ENCODE measurements at regions not wholly inside any gene's neighbourhood (a gene's known extent, or its start where the extent isn't known, plus 50 kb on each side); places are given as distances from the start of the nearest gene placed in this dataset.

DNA sequence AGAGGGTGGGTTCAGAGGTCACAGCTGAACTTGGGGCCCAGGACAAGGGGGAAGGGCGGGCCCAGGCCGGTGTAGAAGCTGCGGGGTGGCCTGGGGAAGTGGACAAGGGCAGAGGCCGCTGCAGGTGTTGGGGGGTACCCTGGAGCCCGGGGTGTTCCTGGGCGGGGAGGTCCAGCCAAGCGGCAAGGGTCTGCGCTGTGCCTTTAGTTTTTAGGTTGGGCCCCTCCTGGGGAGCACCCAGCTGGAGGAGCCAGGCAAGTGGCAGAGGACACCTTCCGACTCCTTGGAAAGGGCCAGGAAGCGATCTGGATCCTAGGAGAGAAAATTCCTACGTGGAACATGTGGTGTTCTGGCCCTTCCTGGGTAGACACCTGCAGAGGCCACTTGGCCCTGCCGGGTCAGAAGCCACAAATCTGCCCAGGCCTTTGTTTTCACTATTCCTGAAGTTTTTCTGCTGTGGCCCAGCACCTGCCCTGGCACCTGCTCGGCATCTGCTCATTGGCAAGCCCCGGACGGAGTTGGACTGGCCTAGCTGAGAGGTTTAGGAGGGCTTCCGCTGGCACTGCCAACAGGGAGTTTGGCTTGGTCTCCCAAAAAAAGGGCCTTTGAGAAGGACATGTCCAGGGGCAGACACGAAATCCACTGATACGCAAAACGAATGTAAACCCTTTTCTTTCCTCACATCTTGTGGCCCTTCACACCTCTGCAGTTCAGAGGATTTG is 61.1 kb downstream of the SMUG1 start:
- Histone ChIP-seq H3K4me3 (ENCODE audit: low read length) (no peak overlapping the region), H3K27ac (ENCODE audit: low read depth, low read length) (no peak overlapping the region), H3K9me3 (ENCODE audit: control insufficient read depth, insufficient read depth, low read length) (no peaks in the 10 kb centered on the region)

DNA sequence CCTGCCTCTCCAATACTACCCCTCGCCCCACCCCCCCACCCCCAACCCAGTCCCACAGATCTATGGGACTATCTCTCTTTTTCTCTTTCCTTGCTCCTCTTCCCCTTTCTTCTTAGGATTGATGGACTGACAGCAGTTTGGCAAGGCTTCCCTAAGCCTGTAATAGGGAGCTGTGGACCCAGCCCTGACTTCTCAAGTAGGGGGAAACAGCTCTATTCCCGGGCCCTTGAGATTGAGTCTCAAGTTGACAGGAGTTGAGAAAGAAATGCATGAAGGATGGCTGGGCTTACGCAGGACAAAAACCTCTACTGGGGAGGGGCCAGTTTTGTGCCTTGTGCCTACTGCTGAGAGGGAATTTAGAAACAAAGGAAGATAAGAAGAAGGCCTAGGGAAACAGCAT is 60.4 kb downstream of the SMUG1 start:
- no peak for TF ChIP-seq CTCF (IDR thresholded peaks at IDR 0.05; ENCODE audit: low read depth, low read length, poor library complexity, severe bottlenecking)
- peaks cover 62% of the 10 kb centered on the region for H3K27me3 ChIP-seq (ENCODE audit: control insufficient read depth, low read length)
- no peaks in the 10 kb centered on the region for H3K79me2 ChIP-seq (ENCODE audit: control insufficient read depth, low read length)
- no peak overlapping the region for H3K4me3 ChIP-seq (ENCODE audit: low read length)
- H3K9me3 ChIP-seq (ENCODE audit: control insufficient read depth, insufficient read depth, low read length), result no peaks in the 10 kb centered on the region
- no peaks in the 10 kb centered on the region for H3K4me1 ChIP-seq (ENCODE audit: control insufficient read depth, low read length)
- no peaks in the 10 kb centered on the region for H3K36me3 ChIP-seq (ENCODE audit: control insufficient read depth, low read length)
- no peak overlapping the region for H3K4me2 ChIP-seq (ENCODE audit: low read length)
- H4K20me1 ChIP-seq (ENCODE audit: control insufficient read depth, insufficient read depth, low read depth, low read length), result no peaks in the 10 kb centered on the region
- no peaks in the 10 kb centered on the region for H3K9me2 ChIP-seq (replicated peaks; ENCODE audit: control insufficient read depth, low read length)
- H3F3A ChIP-seq (ENCODE audit: control insufficient read depth, insufficient read depth), result no peaks in the 10 kb centered on the region
- H3K27ac ChIP-seq (ENCODE audit: low read depth, low read length), result no peak overlapping the region

More for the DNA sequence above, 61.1 kb downstream of the SMUG1 start:
- Histone ChIP-seq H3K79me2 (ENCODE audit: control insufficient read depth, low read length) (no peaks in the 10 kb centered on the region), H3F3A (ENCODE audit: control insufficient read depth, insufficient read depth) (no peaks in the 10 kb centered on the region), H3K4me2 (ENCODE audit: low read length) (no peak overlapping the region), H3K4me1 (ENCODE audit: control insufficient read depth, low read length) (no peaks in the 10 kb centered on the region), H3K9me2 (replicated peaks; ENCODE audit: control insufficient read depth, low read length) (no peaks in the 10 kb centered on the region), H3K36me3 (ENCODE audit: control insufficient read depth, low read length) (no peaks in the 10 kb centered on the region), H4K20me1 (ENCODE audit: control insufficient read depth, insufficient read depth, low read depth, low read length) (no peaks in the 10 kb centered on the region), H3K27me3 (ENCODE audit: control insufficient read depth, low read length) (peaks cover 55% of the 10 kb centered on the region)
- no peak for TF ChIP-seq CTCF (IDR thresholded peaks at IDR 0.05; ENCODE audit: low read depth, low read length, poor library complexity, severe bottlenecking)
- no peak for TF ChIP-seq EZH2phosphoT487 (IDR thresholded peaks at IDR 0.05; ENCODE audit: borderline replicate concordance, low read length)

- H3K27ac ChIP-seq (ENCODE audit: low read depth, low read length), result no peak overlapping the region
- H3K9me2 ChIP-seq (replicated peaks; ENCODE audit: control insufficient read depth, low read length), result no peaks in the 10 kb centered on the region
- no peaks in the 10 kb centered on the region for H4K20me1 ChIP-seq (ENCODE audit: control insufficient read depth, insufficient read depth, low read depth, low read length)
- H3K4me2 ChIP-seq (ENCODE audit: low read length), result no peak overlapping the region
- no peaks in the 10 kb centered on the region for H3K9me3 ChIP-seq (ENCODE audit: control insufficient read depth, insufficient read depth, low read length)
- no peaks in the 10 kb centered on the region for H3K36me3 ChIP-seq (ENCODE audit: control insufficient read depth, low read length)
- H3K27me3 ChIP-seq (ENCODE audit: control insufficient read depth, low read length), result peaks cover 66% of the 10 kb centered on the region
- no peaks in the 10 kb centered on the region for H3K79me2 ChIP-seq (ENCODE audit: control insufficient read depth, low read length)
- no peaks in the 10 kb centered on the region for H3F3A ChIP-seq (ENCODE audit: control insufficient read depth, insufficient read depth)
- TF ChIP-seq CTCF (IDR thresholded peaks at IDR 0.05; ENCODE audit: low read depth, low read length, poor library complexity, severe bottlenecking) (no peak), EZH2phosphoT487 (IDR thresholded peaks at IDR 0.05; ENCODE audit: borderline replicate concordance, low read length) (no peak)
- H3K4me3 ChIP-seq (ENCODE audit: low read length), result no peak overlapping the region
- H3K4me1 ChIP-seq (ENCODE audit: control insufficient read depth, low read length), result no peaks in the 10 kb centered on the region
These were observed 59.5 kb downstream of the SMUG1 start for GRCh38 chr12:54129028-54129903.

Data from DOHH2 (cell line).